Spleen (tissue), 11 donors: ENCODE measurements at regions not wholly inside any gene's neighbourhood (a gene's known extent, or its start where the extent isn't known, plus 50 kb on each side); places are given as distances from the start of the nearest gene placed in this dataset.

Source experiments
- DNase-seq: peaks from one replicate; pipeline ENCODE4 v3.0.0-alpha.2; 2020
- H3K27ac ChIP-seq, 8 donors: fragments of 200-600 bp; sonication (generic) in 7 of 8; 1 replicate in 4 of 8; 2 replicates in 4 of 8; pipeline versions ENCODE4 v1.5.0 to v1.8.0; 2016 to 2021; ENCODE audit warnings: inconsistent platforms in 4 of 8, mild to moderate bottlenecking in 4 of 8, moderate library complexity in 1 of 8
- H3K27me3 ChIP-seq, 7 donors: fragments of 200-600 bp; sonication (generic) in 6 of 7; replicated peaks in 1 of 7; 1 replicate in 4 of 7; 2 replicates in 3 of 7; pipeline versions ENCODE4 v1.5.0 to v1.8.0; 2016 to 2021; ENCODE audit warnings: inconsistent platforms in 3 of 7, mild to moderate bottlenecking in 1 of 7
- H3K36me3 ChIP-seq, 6 donors: fragments of 200-600 bp; sonication (generic) in 5 of 6; 1 replicate in 4 of 6; 2 replicates in 2 of 6; pipeline versions ENCODE4 v1.5.0 to v1.8.0; 2016 to 2021; ENCODE audit warnings: inconsistent platforms in 2 of 6
- H3K4me1 ChIP-seq, 6 donors: fragments of 200-600 bp; sonication (generic) in 5 of 6; 1 replicate in 3 of 6; 2 replicates in 3 of 6; pipeline versions ENCODE4 v1.5.0 to v1.8.0; 2016 to 2021; ENCODE audit warnings: inconsistent platforms in 3 of 6
- H3K4me3 ChIP-seq, 8 donors: fragments of 200-600 bp; sonication (generic) in 7 of 8; 1 replicate in 4 of 8; 2 replicates in 4 of 8; pipeline versions ENCODE4 v1.5.0 to v1.8.0; 2016 to 2021; ENCODE audit warnings: inconsistent platforms in 4 of 8, mild to moderate bottlenecking in 4 of 8, moderate library complexity in 2 of 8
- H3K9me3 ChIP-seq, 8 donors: fragments of 200-600 bp; sonication (generic) in 7 of 8; 1 replicate in 4 of 8; 2 replicates in 4 of 8; pipeline versions ENCODE4 v1.5.0 to v1.8.0; 2016 to 2021; ENCODE audit warnings: inconsistent platforms in 4 of 8
- CTCF ChIP-seq, 11 experiments: fragments of 200-600 bp in 7 of 11; fragments of 450-650 bp in 4 of 11; sonication (generic) in 4 of 11; IDR thresholded peaks in 8 of 11; conservative IDR thresholded peaks in 3 of 11; 1 replicate in 7 of 11; 2 replicates in 4 of 11; pipeline versions ENCODE4 v1.4.0 to v1.8.0; 2016 to 2021; ENCODE audit warnings: antibody characterized with exemption in 11 of 11, inconsistent platforms in 4 of 11, mild to moderate bottlenecking in 1 of 11
- POLR2A ChIP-seq, 3 donors: fragments of 450-650 bp; IDR thresholded peaks; one replicate each; pipeline ENCODE4 v1.5.1; 2017; ENCODE audit warnings: antibody characterized with exemption in 3 of 3, mild to moderate bottlenecking in 1 of 3
- POLR2AphosphoS5 ChIP-seq, 3 donors: sonication (generic); formaldehyde crosslinking; IDR thresholded peaks; one replicate each; pipeline ENCODE4 v1.5.1; 2017; ENCODE audit warnings: antibody characterized with exemption in 3 of 3
- WGBS, 5 donors: extraction: QIAGEN DNeasy Blood & Tissue Kit in 3 of 5; methylation state at CpG; one replicate each; pipeline versions ENCODE4 v1.1.5 to v1.1.7; 2013 to 2018; 5-methylcytosine and 5-hydroxymethylcytosine counted together
- intact Hi-C: fragments of 100-400 bp; cut with DNase I; formaldehyde crosslinking; loops from one replicate; pipeline ENCODE4 v1.15.0; 2023; ENCODE audit warnings: low total_unique reads
- donor health status: healthy with polysubstance abuse.
- donor health status: DM: no; HTN: no; CAD: no; lungs with moderate emphysema.
- donor health status: DM: no; HTN: no; CAD: no.
- donor health status: Bipolar disorder and iron deficiency.
- donor health status: healthy.
- donor health status: DM: no; HTN: no; CAD: no.
- donor health status: DM: yes; HTN: yes; CAD: no.

- Histone ChIP-seq H3K9me3 (no peaks in the 10 kb centered on the region), H3K4me3 (no peak overlapping the region), H3K4me1 (peaks cover 0 to 28% (median 14%) of the 10 kb centered on the region in 6 donors), H3K27ac (peak overlapping the region in 1 of 8 donors; percentile 77), H3K36me3 (no peaks in the 10 kb centered on the region), H3K27me3 (no peaks in the 10 kb centered on the region)
- 21 to 60% (median 29%) methylated on average over 1 of the region's 1 CpG for WGBS, 5 donors
- TF ChIP-seq POLR2A (IDR thresholded peaks at IDR 0.05) (no peak), POLR2AphosphoS5 (IDR thresholded peaks at IDR 0.05) (no peak), CTCF (IDR thresholded peaks at IDR 0.05 in 8 of 11, conservative IDR thresholded peaks at IDR 0.05 in 3 of 11) (no peak)
- DNase-seq: no peak
- intact Hi-C loops: no loop called here
Measured at GRCh38 chrX:42933187-42933586, 155.2 kb upstream of the PPP1R2C start.

DNA sequence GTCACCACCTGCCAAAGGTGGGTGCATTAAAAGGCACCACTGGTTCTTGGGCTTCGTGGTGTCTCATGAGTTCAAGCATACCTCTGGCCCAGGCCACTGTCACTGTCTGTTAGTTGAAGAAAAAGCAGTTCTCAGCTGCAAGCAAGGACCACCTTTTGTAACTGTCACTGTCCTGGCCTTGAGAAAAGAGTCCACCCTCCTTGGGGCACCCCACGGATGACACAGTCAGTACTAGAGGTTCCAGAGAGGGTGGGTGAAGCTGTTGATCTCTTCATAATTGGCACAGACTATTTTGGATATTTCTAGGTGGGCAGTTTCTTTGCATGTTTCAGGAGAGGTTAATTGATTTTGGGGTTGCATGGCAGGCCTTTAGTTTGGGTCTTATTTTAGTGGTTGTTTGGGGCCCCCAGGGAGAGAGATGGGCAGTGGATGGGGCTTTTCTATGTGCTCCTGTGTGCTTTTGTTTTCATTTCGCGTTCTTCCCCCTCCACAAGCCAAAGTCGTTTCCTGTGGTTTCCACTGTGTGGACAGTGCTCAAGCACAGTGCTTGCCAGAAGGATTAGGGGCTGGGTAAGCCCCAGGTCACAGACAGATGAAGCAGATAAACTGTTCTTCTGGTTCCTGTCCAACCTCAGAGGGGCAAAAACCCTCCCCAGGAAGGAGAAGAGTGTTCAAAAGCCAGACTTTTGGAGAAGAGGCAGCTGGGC, 156.2 kb upstream of the PPP1R2C start:
- WGBS, 5 donors: 10 to 39% (median 21%) methylated on average over 4 to 5 of the region's 5 CpGs
- no peak for DNase-seq

GRCh38 chrX:42941671-42942070, 163.7 kb upstream of the PPP1R2C start:
- H3K27ac ChIP-seq: peak overlapping the region in 7 of 8 donors; percentile 37 to 87 (median 76)
- TF ChIP-seq CTCF (IDR thresholded peaks at IDR 0.05 in 8 of 11, conservative IDR thresholded peaks at IDR 0.05 in 3 of 11) (no peak), POLR2A (IDR thresholded peaks at IDR 0.05) (no peak), POLR2AphosphoS5 (IDR thresholded peaks at IDR 0.05) (no peak)
- H3K27me3 ChIP-seq: no peaks in the 10 kb centered on the region
- H3K36me3 ChIP-seq: no peaks in the 10 kb centered on the region
- WGBS, 5 donors: 83 to 98% (median 86%) methylated on average over 2 of the region's 2 CpGs
- peaks cover 0 to 3% (median 0%) of the 10 kb centered on the region in 8 donors for H3K9me3 ChIP-seq
- peaks cover 0 to 33% (median 6%) of the 10 kb centered on the region in 6 donors for H3K4me1 ChIP-seq
- no peak for DNase-seq
- no peak overlapping the region for H3K4me3 ChIP-seq
- intact Hi-C loops: no loop called here

More for the DNA sequence above, 156.2 kb upstream of the PPP1R2C start:
- Histone ChIP-seq H3K9me3 (peaks cover 0 to 2% (median 0%) of the 10 kb centered on the region in 8 donors), H3K4me3 (no peak overlapping the region), H3K4me1 (peaks cover 0 to 28% (median 14%) of the 10 kb centered on the region in 6 donors), H3K27me3 (no peaks in the 10 kb centered on the region), H3K36me3 (no peaks in the 10 kb centered on the region), H3K27ac (peak overlapping the region in 5 of 8 donors; percentile 14 to 77 (median 54))
- TF ChIP-seq POLR2AphosphoS5 (IDR thresholded peaks at IDR 0.05): peak in 1 of 3 donors; percentile 56
- no peak for TF ChIP-seq CTCF (IDR thresholded peaks at IDR 0.05 in 8 of 11, conservative IDR thresholded peaks at IDR 0.05 in 3 of 11)
- TF ChIP-seq POLR2A (IDR thresholded peaks at IDR 0.05): no peak
- intact Hi-C loops: no loop called here
